IMR-90 (cell line): ENCODE measurements at regions not wholly inside any gene's neighbourhood (a gene's known extent, or its start where the extent isn't known, plus 50 kb on each side); places are given as distances from the start of the nearest gene placed in this dataset.

Experiments
- ATAC-seq: fragments of 200-7000 bp; cut with Tn5 transposase; 2 replicates; pipeline ENCODE4 v1.9.1; 2020; ENCODE audit warnings: low read depth, mild to moderate bottlenecking, moderate library complexity
- BruUV-seq: library from RNA; stranded (reverse); fragments of 400-500 nt; replicated peaks from 2 replicates; lab custom pipeline; 2021; lab: Mats Ljungman, UMichigan
- CTCF ChIA-PET: fragments of 300-600 bp; formaldehyde crosslinking; extraction: SDS; loops from one replicate; lab custom pipeline; 2021; ENCODE audit warnings: antibody characterized with exemption; lab: Yijun Ruan, JAX
- POLR2A ChIA-PET: fragments of 300-600 bp; sonication (Branson Sonifier 250); formaldehyde crosslinking; loops from one replicate; lab custom pipeline; 2022; ENCODE audit warnings: antibody characterized with exemption; ENCODE audit not compliant: unreplicated experiment; lab: Charles Lee
- DNase-seq: peaks from one replicate; pipeline ENCODE4 v3.0.0; 2013
- H2AFZ ChIP-seq: replicated peaks from 2 replicates; pipeline ENCODE3; 2013; ENCODE audit warnings: low read length, mild to moderate bottlenecking; ENCODE audit not compliant: poor library complexity
- H2AK5ac ChIP-seq: 2 replicates; pipeline ENCODE4 v1.6.1; 2013; ENCODE audit warnings: low read depth, low read length, inconsistent platforms
- H2AK9ac ChIP-seq: replicated peaks from 2 replicates; pipeline ENCODE3; 2013; ENCODE audit warnings: mild to moderate bottlenecking, low read depth, low read length, moderate library complexity; ENCODE audit not compliant: poor library complexity
- H2BK120ac ChIP-seq: 2 replicates; pipeline ENCODE4 v1.6.1; 2013; ENCODE audit warnings: low read depth, low read length, inconsistent platforms
- H2BK15ac ChIP-seq: 3 replicates; pipeline ENCODE4 v1.6.1; 2013; ENCODE audit warnings: low read depth, low read length, inconsistent platforms
- H2BK20ac ChIP-seq: 2 replicates; pipeline ENCODE4 v1.6.1; 2013; ENCODE audit warnings: low read depth, mild to moderate bottlenecking, inconsistent platforms, low read length, moderate library complexity
- H2BK5ac ChIP-seq: 2 replicates; pipeline ENCODE4 v1.6.1; 2013; ENCODE audit warnings: mild to moderate bottlenecking, low read depth, low read length, inconsistent platforms; ENCODE audit not compliant: poor library complexity, severe bottlenecking
- H3K14ac ChIP-seq: replicated peaks from 2 replicates; pipeline ENCODE4 v1.6.1; 2013; ENCODE audit warnings: low read depth, low read length, inconsistent platforms
- H3K18ac ChIP-seq: 2 replicates; pipeline ENCODE4 v1.6.1; 2013; ENCODE audit warnings: low read depth, low read length, control low read depth
- H3K23ac ChIP-seq: 2 replicates; pipeline ENCODE4 v1.6.1; 2013; ENCODE audit warnings: low read depth, low read length, inconsistent platforms
- H3K27ac ChIP-seq: 2 replicates; pipeline ENCODE4 v1.5.1; 2013; ENCODE audit warnings: mild to moderate bottlenecking, control low read depth, low read length; ENCODE audit not compliant: insufficient read depth
- H3K27me3 ChIP-seq: 2 replicates; pipeline ENCODE4 v1.6.1; 2013; ENCODE audit warnings: low read length; ENCODE audit not compliant: control insufficient read depth, insufficient read depth
- H3K36me3 ChIP-seq: 2 replicates; pipeline ENCODE4 v1.6.1; 2013; ENCODE audit warnings: low read length, mixed read lengths; ENCODE audit not compliant: control insufficient read depth, insufficient read depth
- H3K4ac ChIP-seq: 2 replicates; pipeline ENCODE4 v1.6.1; 2013; ENCODE audit warnings: low read depth, low read length, inconsistent platforms
- H3K4me1 ChIP-seq: 2 replicates; pipeline ENCODE4 v1.6.1; 2013; ENCODE audit warnings: low read length, mixed read lengths; ENCODE audit not compliant: control insufficient read depth, insufficient read depth
- H3K4me2 ChIP-seq: 2 replicates; pipeline ENCODE4 v1.6.1; 2013; ENCODE audit warnings: low read depth, mild to moderate bottlenecking, control low read depth, low read length, moderate library complexity
- H3K4me3 ChIP-seq: 2 replicates; pipeline ENCODE4 v1.5.1; 2013; ENCODE audit warnings: low read depth, mild to moderate bottlenecking, control low read depth, low read length, moderate library complexity; ENCODE audit not compliant: insufficient read depth
- H3K56ac ChIP-seq: 2 replicates; pipeline ENCODE4 v1.6.1; 2013; ENCODE audit warnings: low read length, inconsistent platforms; ENCODE audit not compliant: insufficient read depth; ENCODE audit errors: extremely low read depth
- H3K79me1 ChIP-seq, 2 experiments: 2 replicates each; pipeline ENCODE4 v1.6.1; 2013; ENCODE audit warnings: low read length in 2 of 2, inconsistent platforms in 1 of 2, low read depth in 1 of 2
- H3K9ac ChIP-seq: 2 replicates; pipeline ENCODE4 v1.6.1; 2013; ENCODE audit warnings: low read depth, low read length, control low read depth
- H3K9me1 ChIP-seq: 2 replicates; pipeline ENCODE4 v1.6.1; 2013; ENCODE audit warnings: low read length, inconsistent platforms; ENCODE audit not compliant: insufficient read depth
- H3K9me3 ChIP-seq: 2 replicates; pipeline ENCODE4 v1.6.1; 2013; ENCODE audit warnings: low read length; ENCODE audit not compliant: control insufficient read depth, insufficient read depth
- H4K20me1 ChIP-seq: 2 replicates; pipeline ENCODE4 v1.6.1; 2013; ENCODE audit warnings: low read length, inconsistent platforms; ENCODE audit not compliant: insufficient read depth
- H4K5ac ChIP-seq: 2 replicates; pipeline ENCODE4 v1.6.1; 2013; ENCODE audit warnings: mild to moderate bottlenecking, low read depth, low read length, control low read depth
- H4K8ac ChIP-seq, 2 experiments: 2 replicates each; pipeline ENCODE4 v1.6.1; 2013; ENCODE audit warnings: low read depth in 2 of 2, low read length in 2 of 2, control low read depth in 1 of 2, inconsistent platforms in 1 of 2
- H4K91ac ChIP-seq: 2 replicates; pipeline ENCODE4 v1.6.1; 2013; ENCODE audit warnings: low read depth, low read length, inconsistent platforms; ENCODE audit not compliant: insufficient read depth
- BHLHE40 ChIP-seq: fragments of 150-350 bp; IDR thresholded peaks from 2 replicates; pipeline ENCODE4 v1.6.1; 2016; ENCODE audit warnings: mild to moderate bottlenecking, low read depth, low read length
- CEBPB ChIP-seq: IDR thresholded peaks from 2 replicates; pipeline ENCODE4 v1.6.1; 2012; ENCODE audit warnings: low read depth, low read length, improper control_type of control experiment
- CHD1 ChIP-seq: IDR thresholded peaks from 2 replicates; pipeline ENCODE4 v1.6.1; 2012; ENCODE audit warnings: low read depth, low read length, improper control_type of control experiment
- FOS ChIP-seq: fragments of 150-350 bp; IDR thresholded peaks from 2 replicates; pipeline ENCODE4 v1.6.1; 2016; ENCODE audit warnings: low read depth, low read length
- MAFK ChIP-seq: IDR thresholded peaks from 2 replicates; pipeline ENCODE4 v1.6.1; 2012; ENCODE audit warnings: low read depth, low read length, improper control_type of control experiment
- MAZ ChIP-seq: IDR thresholded peaks from 2 replicates; pipeline ENCODE4 v1.6.1; 2012; ENCODE audit warnings: low read depth, mild to moderate bottlenecking, low read length, improper control_type of control experiment, moderate library complexity, borderline replicate concordance
- MXI1 ChIP-seq: IDR thresholded peaks from 2 replicates; pipeline ENCODE4 v1.6.1; 2012; ENCODE audit warnings: low read depth, mild to moderate bottlenecking, low read length, moderate library complexity, borderline replicate concordance
- NFE2L2 ChIP-seq: fragments of 150-350 bp; IDR thresholded peaks from 2 replicates; pipeline ENCODE4 v1.6.1; 2016; ENCODE audit warnings: low read depth, mild to moderate bottlenecking, low read length
- POLR2A ChIP-seq: IDR thresholded peaks from 2 replicates; pipeline ENCODE4 v1.6.1; 2012; ENCODE audit warnings: mild to moderate bottlenecking, low read depth, low read length
- RAD21 ChIP-seq: IDR thresholded peaks from 2 replicates; pipeline ENCODE4 v1.6.1; 2012; ENCODE audit warnings: low read length, improper control_type of control experiment
- RCOR1 ChIP-seq: IDR thresholded peaks from 2 replicates; pipeline ENCODE4 v1.6.1; 2012; ENCODE audit warnings: mild to moderate bottlenecking, low read length, improper control_type of control experiment; ENCODE audit not compliant: insufficient replicate concordance
- RFX5 ChIP-seq: IDR thresholded peaks from 2 replicates; pipeline ENCODE4 v1.8.0; 2012; ENCODE audit warnings: low read depth, mild to moderate bottlenecking, low read length, moderate library complexity
- SMC3 ChIP-seq: fragments of 150-350 bp; IDR thresholded peaks from 2 replicates; pipeline ENCODE4 v1.6.1; 2016; ENCODE audit warnings: low read depth, mild to moderate bottlenecking, antibody characterized with exemption, low read length, moderate library complexity
- WGBS, 2 experiments: methylation state at CpG; one replicate each; pipeline versions ENCODE4 v1.1.5 to v1.1.7; 2013; ENCODE audit warnings: missing lambda C conversion rate in 2 of 2; ENCODE audit not compliant: insufficient read length in 1 of 2; ENCODE audit errors: extremely low coverage in 2 of 2; 5-methylcytosine and 5-hydroxymethylcytosine counted together
- dilution Hi-C: fragments of 300-500 bp; cut with HindIII; formaldehyde crosslinking; loops from one replicate; pipeline ENCODE4 v1.14.3; 2018; ENCODE audit warnings: low sequenced_read_pairs; ENCODE audit not compliant: unreplicated experiment
- in situ Hi-C: fragments of 300-500 bp; cut with MboI; formaldehyde crosslinking; loops from 3 replicates; pipeline ENCODE4 v1.14.3; 2019; ENCODE audit warnings: low sequenced_read_pairs, inconsistent platforms, mixed read lengths
- intact Hi-C: fragments of 100-400 bp; cut with micrococcal nuclease; formaldehyde crosslinking; loops from 2 replicates; pipeline ENCODE4 v1.10.0; 2022
- TF ChIP-seq, protein P1 (sequence below): conservative IDR thresholded peaks from 2 replicates; pipeline ENCODE4 v1.5.1; 2012; ENCODE audit warnings: mild to moderate bottlenecking, low read depth, low read length, improper control_type of control experiment
- TF ChIP-seq, protein P2 (sequence below): fragments of 150-350 bp; IDR thresholded peaks from 2 replicates; pipeline ENCODE4 v1.6.1; 2017; ENCODE audit warnings: mild to moderate bottlenecking, antibody characterized with exemption, low read length, low read depth
- TF ChIP-seq, protein P3 (sequence below): fragments of 150-350 bp; IDR thresholded peaks from 2 replicates; pipeline ENCODE4 v1.6.1; 2016; ENCODE audit warnings: low read depth, mild to moderate bottlenecking, low read length, moderate library complexity, borderline replicate concordance

DNA sequence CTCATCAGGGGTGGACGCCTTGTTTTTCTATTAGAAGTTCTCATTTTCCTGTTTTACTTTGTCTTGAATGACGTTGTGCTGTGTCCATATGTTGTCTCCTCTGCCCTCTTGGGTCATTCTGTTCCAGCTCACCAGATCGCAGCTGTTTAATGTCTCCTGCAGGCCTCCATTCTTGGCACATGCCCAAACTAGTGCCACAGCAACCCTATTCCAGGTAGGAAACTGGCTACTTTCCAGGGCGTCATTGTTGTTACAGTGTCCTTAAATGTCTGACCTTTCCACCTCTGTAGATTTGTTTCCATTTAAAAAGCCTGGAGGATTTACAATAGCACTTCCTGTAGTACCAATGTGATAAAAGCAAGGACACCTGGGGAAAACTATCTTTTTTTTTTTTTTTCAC, 500.7 kb downstream of the METTL4 start:
- H2AFZ ChIP-seq, result no peak overlapping the region
- H2BK120ac ChIP-seq, result no peak overlapping the region
- no peaks in the 10 kb centered on the region for H3K4me1 ChIP-seq
- peaks cover 2% of the 10 kb centered on the region; the same call in 1 of the 2 replicates for H3K9me3 ChIP-seq
- H2BK5ac ChIP-seq, result no peak overlapping the region
- no TSS peak for BruUV-seq
- H3K9me1 ChIP-seq, result no peaks in the 10 kb centered on the region
- no peak overlapping the region for H2BK20ac ChIP-seq
- H3K36me3 ChIP-seq, result no peaks in the 10 kb centered on the region
- H4K91ac ChIP-seq, result no peak overlapping the region
- in situ Hi-C loops, result no loop called here
- no peak overlapping the region for H2AK5ac ChIP-seq
- H4K5ac ChIP-seq, result no peak overlapping the region
- H2BK15ac ChIP-seq, result no peak overlapping the region
- no peak overlapping the region for H2AK9ac ChIP-seq
- no peak overlapping the region for H3K23ac ChIP-seq
- no peak overlapping the region for H3K9ac ChIP-seq
- no peak for DNase-seq
- ChIA-PET POLR2A (no interaction called here), CTCF (no interaction called here)
- H3K4ac ChIP-seq, result no peak overlapping the region
- ATAC-seq, result no peak
- H3K79me1 ChIP-seq, result no peaks in the 10 kb centered on the region
- WGBS, 2 experiments, result no CpG with 5 or more reads among the region's 4 CpGs
- dilution Hi-C loops, result no loop called here
- H3K27me3 ChIP-seq, result no peaks in the 10 kb centered on the region
- H3K56ac ChIP-seq, result no peak overlapping the region
- no peaks in the 10 kb centered on the region for H4K20me1 ChIP-seq
- no peak overlapping the region for H3K27ac ChIP-seq
- no peak for TF ChIP-seq MXI1
- TF ChIP-seq POLR2A, result no peak
- no peak for TF ChIP-seq RFX5
- TF ChIP-seq MAZ, result no peak
- TF ChIP-seq, protein P1, sequence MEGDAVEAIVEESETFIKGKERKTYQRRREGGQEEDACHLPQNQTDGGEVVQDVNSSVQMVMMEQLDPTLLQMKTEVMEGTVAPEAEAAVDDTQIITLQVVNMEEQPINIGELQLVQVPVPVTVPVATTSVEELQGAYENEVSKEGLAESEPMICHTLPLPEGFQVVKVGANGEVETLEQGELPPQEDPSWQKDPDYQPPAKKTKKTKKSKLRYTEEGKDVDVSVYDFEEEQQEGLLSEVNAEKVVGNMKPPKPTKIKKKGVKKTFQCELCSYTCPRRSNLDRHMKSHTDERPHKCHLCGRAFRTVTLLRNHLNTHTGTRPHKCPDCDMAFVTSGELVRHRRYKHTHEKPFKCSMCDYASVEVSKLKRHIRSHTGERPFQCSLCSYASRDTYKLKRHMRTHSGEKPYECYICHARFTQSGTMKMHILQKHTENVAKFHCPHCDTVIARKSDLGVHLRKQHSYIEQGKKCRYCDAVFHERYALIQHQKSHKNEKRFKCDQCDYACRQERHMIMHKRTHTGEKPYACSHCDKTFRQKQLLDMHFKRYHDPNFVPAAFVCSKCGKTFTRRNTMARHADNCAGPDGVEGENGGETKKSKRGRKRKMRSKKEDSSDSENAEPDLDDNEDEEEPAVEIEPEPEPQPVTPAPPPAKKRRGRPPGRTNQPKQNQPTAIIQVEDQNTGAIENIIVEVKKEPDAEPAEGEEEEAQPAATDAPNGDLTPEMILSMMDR, result no peak
- no peak for TF ChIP-seq CHD1
- no peak for TF ChIP-seq NFE2L2
- no peak for TF ChIP-seq RCOR1
- TF ChIP-seq, protein P2, sequence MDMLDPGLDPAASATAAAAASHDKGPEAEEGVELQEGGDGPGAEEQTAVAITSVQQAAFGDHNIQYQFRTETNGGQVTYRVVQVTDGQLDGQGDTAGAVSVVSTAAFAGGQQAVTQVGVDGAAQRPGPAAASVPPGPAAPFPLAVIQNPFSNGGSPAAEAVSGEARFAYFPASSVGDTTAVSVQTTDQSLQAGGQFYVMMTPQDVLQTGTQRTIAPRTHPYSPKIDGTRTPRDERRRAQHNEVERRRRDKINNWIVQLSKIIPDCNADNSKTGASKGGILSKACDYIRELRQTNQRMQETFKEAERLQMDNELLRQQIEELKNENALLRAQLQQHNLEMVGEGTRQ, result no peak
- no peak for TF ChIP-seq FOS
- TF ChIP-seq MAFK, result no peak
- TF ChIP-seq SMC3, result no peak
- TF ChIP-seq BHLHE40, result no peak
- TF ChIP-seq CEBPB, result no peak
- TF ChIP-seq, protein P3, sequence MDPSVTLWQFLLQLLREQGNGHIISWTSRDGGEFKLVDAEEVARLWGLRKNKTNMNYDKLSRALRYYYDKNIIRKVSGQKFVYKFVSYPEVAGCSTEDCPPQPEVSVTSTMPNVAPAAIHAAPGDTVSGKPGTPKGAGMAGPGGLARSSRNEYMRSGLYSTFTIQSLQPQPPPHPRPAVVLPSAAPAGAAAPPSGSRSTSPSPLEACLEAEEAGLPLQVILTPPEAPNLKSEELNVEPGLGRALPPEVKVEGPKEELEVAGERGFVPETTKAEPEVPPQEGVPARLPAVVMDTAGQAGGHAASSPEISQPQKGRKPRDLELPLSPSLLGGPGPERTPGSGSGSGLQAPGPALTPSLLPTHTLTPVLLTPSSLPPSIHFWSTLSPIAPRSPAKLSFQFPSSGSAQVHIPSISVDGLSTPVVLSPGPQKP, result no peak
- TF ChIP-seq RAD21, result no peak
- intact Hi-C loops, result no loop called here
- H3K14ac ChIP-seq, result no peak overlapping the region
- no peak overlapping the region for H3K4me3 ChIP-seq
- no peak overlapping the region for H3K18ac ChIP-seq
- H4K8ac ChIP-seq, result no peak overlapping the region
- H3K4me2 ChIP-seq, result no peak overlapping the region
